Fibroblast of mammary gland (primary cell): ENCODE measurements at regions not wholly inside any gene's neighbourhood (a gene's known extent, or its start where the extent isn't known, plus 50 kb on each side); places are given as distances from the start of the nearest gene placed in this dataset.
"Not testable (repeated sequence)": the region's sequence is repeated elsewhere in the genome, so short reads cannot be mapped to it uniquely, and the experiment has no call there.

ENCODE experiments used
- DNase-seq: peaks from one replicate; pipeline ENCODE4 v3.0.0-alpha.2; 2010; ENCODE audit warnings: low read depth
- H3K4me3 ChIP-seq: 2 replicates; pipeline ENCODE4 v1.5.1; 2011; ENCODE audit warnings: low read depth, mild to moderate bottlenecking, low read length, moderate library complexity; ENCODE audit not compliant: control insufficient read depth
- CTCF ChIP-seq: conservative IDR thresholded peaks from 2 replicates; pipeline ENCODE4 v1.5.1; 2011; ENCODE audit warnings: low read depth, low read length, inconsistent platforms; ENCODE audit not compliant: control insufficient read depth, insufficient read depth

- TF ChIP-seq CTCF = no peak
- DNase-seq = no peak
- no peak overlapping the region for H3K4me3 ChIP-seq
These were observed 616.6 kb downstream of the TLE1 start for GRCh38 chr9:81072758-81073157.

- H3K4me3 ChIP-seq = no peak overlapping the region
- no peak for DNase-seq
- TF ChIP-seq CTCF = no peak
These were observed 618.2 kb downstream of the TLE1 start for GRCh38 chr9:81071108-81071507.

GRCh38 chr9:81070689-81071088 lies 618.7 kb downstream of the TLE1 start:
- TF ChIP-seq CTCF = no peak
- no peak overlapping the region for H3K4me3 ChIP-seq
- DNase-seq = no peak

- no peak for DNase-seq
- no peak for TF ChIP-seq CTCF
- H3K4me3 ChIP-seq = no peak overlapping the region
These were observed 619.4 kb downstream of the TLE1 start for GRCh38 chr9:81069923-81070322.

- TF ChIP-seq CTCF = no peak
- H3K4me3 ChIP-seq = no peak overlapping the region
These were observed 620.1 kb downstream of the TLE1 start for GRCh38 chr9:81069038-81069795.

GRCh38 chr9:81062995-81063394 lies 626.4 kb downstream of the TLE1 start:
- not testable (repeated sequence) for H3K4me3 ChIP-seq, DNase-seq

More at GRCh38 chr9:81069038-81069795, 620.1 kb downstream of the TLE1 start:
- DNase-seq = no peak

GRCh38 chr9:81058782-81059181 lies 630.6 kb downstream of the TLE1 start:
- no peak for TF ChIP-seq CTCF
- DNase-seq = no peak
- no peak overlapping the region for H3K4me3 ChIP-seq
